Fibroblast of skin of right quadriceps (primary cell): ENCODE measurements at regions not wholly inside any gene's neighbourhood (a gene's known extent, or its start where the extent isn't known, plus 50 kb on each side); places are given as distances from the start of the nearest gene placed in this dataset.

ENCODE experiments used
- DNase-seq: peaks from one replicate; pipeline ENCODE4 v3.0.0-alpha.2; 2013

- no peak for DNase-seq
Measured at GRCh38 chr2:216320852-216321251, 51.4 kb downstream of the MARCHF4 start.

DNA sequence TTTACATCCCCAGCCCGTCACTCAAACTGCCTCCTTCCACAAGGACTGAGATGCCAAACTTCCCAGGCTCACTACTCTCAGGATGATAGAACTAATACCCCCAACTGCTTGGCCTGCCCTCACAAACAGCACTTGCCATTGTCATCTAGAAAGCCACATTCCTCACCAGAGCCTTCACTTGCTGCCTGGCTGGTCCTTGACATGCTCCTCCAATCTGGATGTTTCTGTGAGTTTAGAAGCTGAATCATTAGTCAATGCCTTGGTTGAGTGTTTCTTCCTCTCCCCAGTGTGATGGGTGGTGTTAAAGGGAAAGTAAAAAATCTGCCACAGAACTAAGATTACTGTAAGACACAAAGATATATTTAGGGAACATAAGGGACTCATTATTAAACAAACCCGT is 52.5 kb downstream of the MARCHF4 start:
- peak; percentile 67 for DNase-seq

GRCh38 chr2:216318521-216318874 is 53.8 kb downstream of the MARCHF4 start:
- DNase-seq = no peak

DNA sequence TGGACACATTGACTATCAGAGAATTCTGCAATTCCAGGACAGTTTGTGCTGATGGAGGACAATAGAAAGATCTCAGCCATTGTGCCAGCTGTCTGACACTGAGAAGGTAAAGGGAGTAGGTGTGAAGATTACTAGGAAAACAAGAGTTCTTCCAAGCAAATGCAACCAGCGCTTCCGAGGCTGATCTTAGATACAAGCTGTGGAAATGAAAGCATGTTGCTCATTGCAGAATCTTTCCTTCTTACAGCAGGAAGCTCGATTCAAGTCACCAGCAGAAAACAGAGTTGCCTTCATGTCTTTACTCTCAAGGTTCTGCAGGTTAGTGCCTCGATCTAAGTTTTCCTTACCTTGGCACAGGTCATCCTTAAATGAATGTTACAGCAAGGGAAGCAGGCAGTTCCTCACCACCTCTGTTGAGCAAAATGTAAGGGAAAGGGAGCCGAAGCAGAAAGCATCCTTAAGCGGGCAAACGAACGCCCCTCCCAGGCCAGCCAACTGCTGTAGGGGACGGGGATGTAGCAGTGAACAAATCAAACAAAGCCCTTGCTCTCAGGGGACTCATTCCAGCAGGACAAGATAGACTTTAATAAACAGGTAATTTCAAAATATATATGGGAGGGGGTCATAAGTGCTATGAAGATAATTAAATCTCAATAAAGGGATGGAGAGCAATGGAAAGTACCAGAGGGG is 54.3 kb downstream of the MARCHF4 start:
- DNase-seq = no peak

GRCh38 chr2:216316743-216317142 is 55.5 kb downstream of the MARCHF4 start:
- peak; percentile 77 for DNase-seq

GRCh38 chr2:216315802-216316603 is 56.3 kb downstream of the MARCHF4 start:
- DNase-seq = peak; percentile 62

- DNase-seq = peak; percentile 52
Measured at GRCh38 chr2:216312441-216312840, 59.8 kb downstream of the MARCHF4 start.

GRCh38 chr2:216308576-216308975 is 63.7 kb downstream of the MARCHF4 start:
- DNase-seq = peak; percentile 86

DNA sequence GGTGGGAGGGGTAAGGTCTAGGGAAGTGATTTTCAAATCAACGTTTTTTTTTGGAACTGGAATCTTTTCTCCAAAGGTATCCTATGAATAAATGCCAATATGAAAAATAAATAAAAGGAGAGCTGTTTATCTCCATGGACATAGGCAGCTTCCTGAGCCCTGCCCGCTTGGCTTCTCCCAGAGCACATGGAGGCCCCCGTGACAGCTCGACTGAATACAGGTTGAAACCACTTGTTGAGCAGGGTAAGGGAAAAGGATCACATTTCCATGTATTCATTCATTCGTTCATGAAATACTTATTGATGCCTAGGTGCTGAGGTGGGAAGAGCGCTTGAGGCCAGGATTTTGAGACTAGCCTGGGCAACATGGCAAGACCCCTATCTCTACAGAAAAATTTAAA is 64.8 kb downstream of the MARCHF4 start:
- no peak for DNase-seq

DNA sequence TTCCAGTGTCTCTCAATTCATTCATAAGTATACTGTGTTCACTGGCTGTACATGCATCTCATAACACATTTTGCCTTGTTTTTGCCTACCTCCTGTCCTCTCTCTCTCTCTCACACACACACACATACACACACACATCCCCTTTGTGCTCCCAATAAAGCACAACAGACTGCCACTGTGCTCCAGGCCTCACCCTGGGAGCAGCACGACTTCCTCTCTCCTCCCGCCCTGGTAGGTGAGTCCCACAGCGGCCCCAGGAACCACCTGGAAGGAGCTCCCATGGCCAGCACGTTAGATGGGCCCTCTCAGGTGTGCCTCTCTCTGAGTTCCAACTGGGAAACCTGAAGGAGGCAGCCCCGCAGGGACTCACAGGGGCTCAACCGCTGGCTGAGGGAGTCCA is 65.4 kb downstream of the MARCHF4 start:
- DNase-seq = no peak

DNA sequence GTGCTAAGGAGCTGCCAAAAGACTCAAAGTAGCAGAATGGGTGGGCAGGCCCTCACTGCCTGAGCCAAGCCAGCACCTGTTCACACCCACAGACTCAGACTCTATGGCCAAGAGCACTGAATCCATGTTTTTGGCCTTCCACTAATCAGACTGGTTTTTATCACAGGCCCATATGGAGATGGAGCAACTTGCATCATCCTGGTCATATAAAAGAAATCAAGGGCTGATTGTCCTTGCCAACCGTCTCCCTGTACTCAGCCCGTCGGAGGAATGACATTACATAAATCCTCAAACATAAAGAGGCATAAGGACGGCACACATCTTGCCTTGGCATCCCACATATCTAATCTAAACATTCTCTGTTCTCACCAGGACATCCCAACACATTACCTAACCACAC is 66.7 kb downstream of the MARCHF4 start:
- DNase-seq = no peak

GRCh38 chr2:216302981-216303676 is 69.2 kb downstream of the MARCHF4 start:
- peak; percentile 80 for DNase-seq

- no peak for DNase-seq
Measured at GRCh38 chr2:216300906-216301305, 71.4 kb downstream of the MARCHF4 start.

DNA sequence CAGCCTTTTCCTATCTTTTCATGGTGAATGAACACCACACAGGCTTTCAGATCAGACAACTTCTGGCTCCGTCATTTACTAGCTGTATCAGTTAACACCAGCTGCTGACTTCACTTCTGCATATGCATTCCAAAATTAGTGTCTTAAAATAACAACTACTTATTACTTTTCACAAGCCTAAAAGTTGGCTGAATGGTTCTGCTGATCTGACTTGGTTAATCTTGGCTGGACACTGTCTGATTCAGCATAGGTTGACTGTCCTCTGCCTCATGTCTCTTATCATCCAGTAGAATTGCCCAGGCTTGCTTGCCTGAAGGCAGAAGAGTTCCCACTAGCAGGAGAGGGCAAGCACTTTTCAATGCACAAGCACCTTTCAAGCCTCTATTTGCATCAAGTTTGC is 72.7 kb downstream of the MARCHF4 start:
- peak; percentile 35 for DNase-seq

GRCh38 chr2:216298719-216299495 is 73.4 kb downstream of the MARCHF4 start:
- DNase-seq = peak; percentile 90

DNA sequence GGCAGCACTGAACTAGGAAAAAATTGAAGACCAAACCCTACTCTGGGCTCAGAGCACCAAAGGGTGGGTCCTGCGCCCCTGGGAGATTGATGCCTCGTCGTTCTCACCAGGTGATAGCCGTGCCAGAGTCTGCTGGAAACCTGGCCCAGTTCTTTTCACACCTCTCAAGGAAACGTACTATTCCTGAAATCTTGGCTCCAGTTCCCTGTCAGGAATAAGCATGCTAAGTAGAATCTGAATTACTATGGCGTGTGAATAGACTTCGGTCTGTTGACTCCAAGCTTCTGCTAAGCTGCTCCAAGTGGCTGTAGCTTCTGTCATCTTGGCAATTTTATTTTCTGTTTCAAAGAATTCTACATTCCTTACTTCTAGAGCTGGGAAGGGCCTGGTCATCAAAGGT is 75.4 kb downstream of the MARCHF4 start:
- no peak for DNase-seq

- DNase-seq = no peak
Measured at GRCh38 chr2:216294305-216294704, 78.0 kb downstream of the MARCHF4 start.

GRCh38 chr2:216293883-216294282 is 78.4 kb downstream of the MARCHF4 start:
- no peak for DNase-seq

GRCh38 chr2:216292886-216293301 is 79.4 kb downstream of the MARCHF4 start:
- DNase-seq = no peak

- DNase-seq = no peak
Measured at GRCh38 chr2:216292475-216292874, 79.8 kb downstream of the MARCHF4 start.

GRCh38 chr2:216289470-216289869 is 82.8 kb downstream of the MARCHF4 start:
- DNase-seq = no peak

DNA sequence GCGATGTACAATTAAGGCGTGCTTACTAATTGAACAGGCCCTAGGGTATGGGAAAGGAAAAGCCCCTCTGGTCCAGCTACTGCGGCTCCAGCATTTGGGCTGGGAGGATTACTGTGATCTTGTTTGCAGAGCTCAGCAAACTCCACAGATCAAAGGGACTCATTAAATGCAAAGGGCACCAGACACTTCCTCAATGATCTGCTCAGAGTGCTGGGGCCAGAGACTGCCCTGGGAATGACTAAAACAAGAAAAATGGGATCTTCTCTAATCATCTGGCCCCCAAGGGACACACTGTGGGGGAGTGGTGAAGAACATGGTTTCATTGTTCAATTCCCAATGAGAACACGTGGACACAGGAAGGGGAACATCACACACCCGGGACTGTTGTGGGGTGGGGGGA is 85.0 kb downstream of the MARCHF4 start:
- peak; percentile 83 for DNase-seq

GRCh38 chr2:216286616-216287231 is 85.6 kb downstream of the MARCHF4 start:
- no peak for DNase-seq
